GM19452 (cell line): ENCODE measurements at regions not wholly inside any gene's neighbourhood (a gene's known extent, or its start where the extent isn't known, plus 50 kb on each side); places are given as distances from the start of the nearest gene placed in this dataset.

Experiments used
- ATAC-seq: cut with Tn5 transposase; IDR thresholded peaks from one replicate; pipeline ENCODE4 v1.9.1; 2021; ENCODE audit not compliant: unreplicated experiment

DNA sequence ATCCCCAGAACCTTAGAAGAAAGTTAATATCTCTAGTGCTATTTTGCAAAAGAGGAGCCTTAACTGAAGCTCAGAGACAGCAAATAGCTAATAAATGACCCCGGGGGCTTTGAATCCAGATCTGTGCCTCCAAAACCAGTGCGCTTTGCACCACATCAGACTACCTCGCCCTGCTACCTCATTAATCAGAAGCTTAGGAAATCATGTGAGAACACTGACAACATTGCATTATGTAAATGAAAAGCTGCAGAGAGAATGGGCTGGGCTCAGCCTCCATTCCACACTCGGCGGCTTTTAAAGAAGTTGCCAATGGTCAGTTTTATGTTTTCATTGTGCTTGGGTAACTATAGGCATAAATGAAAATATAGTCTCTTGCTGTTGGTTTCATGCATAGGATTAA lies 54.0 kb upstream of the STMND1 start:
- no peak for ATAC-seq

DNA sequence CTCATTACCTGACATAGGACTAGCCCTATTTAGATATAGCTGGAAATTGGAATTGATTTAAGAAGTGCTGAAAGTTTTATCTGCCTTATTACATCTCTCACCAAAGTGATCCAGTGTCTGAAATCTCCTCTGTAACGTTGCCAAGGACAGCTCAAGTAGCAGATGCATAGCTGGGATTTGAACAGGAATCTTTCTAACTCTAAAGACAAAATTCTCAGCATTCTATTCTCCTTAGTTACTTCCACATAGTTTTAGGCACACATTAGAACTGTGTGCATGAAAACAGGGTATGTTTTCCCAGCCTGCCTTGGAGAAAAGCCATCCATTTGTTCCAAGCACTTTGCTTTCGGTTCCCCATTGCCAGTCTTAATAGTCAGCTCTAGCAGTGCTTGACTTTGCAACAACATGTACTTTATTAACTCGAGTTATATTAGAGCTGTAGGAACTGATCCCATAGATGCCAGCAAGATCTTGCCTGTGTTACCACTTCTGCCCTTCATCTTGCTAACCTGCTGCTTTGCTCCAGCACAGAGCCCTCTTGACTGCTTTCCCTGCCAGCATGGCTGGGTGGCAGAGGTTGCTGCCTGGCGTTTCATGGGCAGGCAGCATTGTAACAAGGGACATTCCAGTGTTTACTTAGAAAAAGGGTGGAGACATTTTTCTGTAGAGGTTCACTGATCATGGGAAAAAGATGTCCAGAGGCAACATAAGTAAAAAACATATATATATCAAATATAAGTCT lies 56.1 kb upstream of the STMND1 start:
- ATAC-seq = no peak

DNA sequence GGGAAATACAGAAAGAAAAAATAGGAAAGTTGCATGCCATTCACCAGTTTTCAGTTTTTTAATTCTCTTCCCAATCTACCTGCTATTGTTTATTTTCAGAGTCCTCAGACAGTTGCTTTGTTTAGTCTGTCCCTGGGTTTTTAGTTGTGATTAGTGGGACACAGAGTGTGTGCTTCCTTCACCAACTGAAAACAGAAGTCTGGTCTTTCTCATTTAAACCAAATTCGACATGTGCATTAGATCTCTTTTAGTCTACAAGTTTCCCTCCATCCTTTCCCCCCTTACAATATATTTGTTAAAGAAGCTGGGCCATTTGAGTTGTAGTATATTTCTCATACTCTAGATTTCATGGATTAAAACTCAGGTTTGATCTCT lies 58.7 kb upstream of the STMND1 start:
- no peak for ATAC-seq

DNA sequence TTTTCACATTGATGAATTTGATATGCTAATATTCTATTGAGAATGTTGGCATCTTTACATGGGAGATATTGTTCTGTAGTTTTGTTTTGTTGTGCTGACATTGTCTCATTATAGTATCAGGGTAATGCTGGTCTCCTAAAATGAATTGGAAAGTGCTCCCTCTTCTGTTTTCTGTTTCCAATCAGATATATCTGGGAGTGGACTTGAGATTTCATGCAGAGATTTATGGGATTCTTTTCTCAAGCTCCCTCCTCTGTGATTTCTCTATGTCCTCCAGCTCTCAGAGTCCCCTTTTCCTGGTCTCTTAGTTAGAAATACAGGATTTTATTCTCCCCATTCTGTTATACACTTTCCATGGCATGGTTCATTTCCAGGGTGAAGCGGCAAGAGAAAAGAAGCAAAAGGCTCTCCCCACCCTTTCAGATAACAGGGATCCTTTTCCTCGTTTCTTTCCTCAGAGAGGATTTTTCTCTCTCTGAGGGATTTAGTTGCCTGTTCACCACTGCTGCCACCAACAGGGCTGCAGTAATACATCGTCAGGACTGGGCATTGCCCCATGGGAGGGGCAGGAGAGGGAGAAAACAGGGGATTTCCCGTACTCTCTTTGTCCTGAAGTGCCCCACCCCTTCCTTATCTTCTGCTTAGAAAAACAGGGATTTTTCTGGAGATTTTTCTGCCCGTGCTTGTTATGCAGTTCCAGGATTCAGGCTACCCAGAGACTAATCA lies 59.3 kb upstream of the STMND1 start:
- ATAC-seq = no peak

DNA sequence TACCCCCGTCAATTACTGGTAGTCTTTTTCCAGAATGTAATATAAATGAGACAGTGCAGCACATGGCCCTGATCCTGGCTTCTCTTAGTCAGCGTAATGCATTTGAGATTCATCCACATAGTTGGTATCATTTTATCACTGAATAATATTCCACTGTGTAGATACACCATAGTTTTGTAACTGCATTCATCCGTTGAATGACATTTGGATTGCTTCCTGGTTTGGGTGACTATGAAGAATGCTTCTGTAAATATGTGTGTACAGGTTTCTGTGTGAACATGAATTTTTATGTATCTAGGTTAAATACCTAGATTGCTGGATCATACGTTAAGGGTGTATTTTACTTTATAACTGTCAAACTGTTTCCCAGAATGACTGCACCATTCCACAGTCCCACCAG lies 62.6 kb upstream of the STMND1 start:
- ATAC-seq = no peak

DNA sequence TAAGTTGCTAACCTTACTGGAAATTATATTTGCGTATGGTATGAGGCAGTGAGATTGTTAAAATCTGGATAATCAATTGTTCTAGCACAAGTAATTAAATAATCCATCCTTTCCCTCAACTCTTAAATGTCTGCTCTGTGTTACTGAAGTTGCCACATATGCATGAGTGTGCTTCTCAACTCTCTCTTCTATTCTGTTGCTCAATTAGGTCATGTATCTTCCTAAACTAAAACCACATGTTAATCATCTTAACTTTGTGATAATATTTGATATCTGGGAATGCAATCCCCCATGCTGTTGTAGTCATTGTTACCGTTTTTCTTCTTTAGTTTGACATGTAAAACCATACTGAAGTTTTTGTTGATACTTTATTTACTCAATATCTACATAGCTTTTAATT lies 63.5 kb upstream of the STMND1 start:
- no peak for ATAC-seq

DNA sequence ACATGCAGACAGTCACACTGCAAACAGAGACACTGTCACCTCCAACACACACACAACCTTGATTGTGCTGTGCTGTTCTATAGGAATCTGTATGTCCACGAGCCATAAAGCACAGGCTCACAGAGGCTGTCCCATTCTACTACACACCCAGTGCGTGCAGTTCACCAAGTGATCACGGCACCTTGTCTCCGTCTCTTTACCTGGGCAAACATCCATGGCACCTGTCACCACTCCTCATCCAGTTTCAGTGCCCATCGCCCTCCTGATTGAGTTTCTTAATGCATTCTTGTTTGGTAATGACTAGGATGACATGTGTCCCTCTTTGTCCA lies 65.8 kb upstream of the STMND1 start:
- ATAC-seq = no peak

DNA sequence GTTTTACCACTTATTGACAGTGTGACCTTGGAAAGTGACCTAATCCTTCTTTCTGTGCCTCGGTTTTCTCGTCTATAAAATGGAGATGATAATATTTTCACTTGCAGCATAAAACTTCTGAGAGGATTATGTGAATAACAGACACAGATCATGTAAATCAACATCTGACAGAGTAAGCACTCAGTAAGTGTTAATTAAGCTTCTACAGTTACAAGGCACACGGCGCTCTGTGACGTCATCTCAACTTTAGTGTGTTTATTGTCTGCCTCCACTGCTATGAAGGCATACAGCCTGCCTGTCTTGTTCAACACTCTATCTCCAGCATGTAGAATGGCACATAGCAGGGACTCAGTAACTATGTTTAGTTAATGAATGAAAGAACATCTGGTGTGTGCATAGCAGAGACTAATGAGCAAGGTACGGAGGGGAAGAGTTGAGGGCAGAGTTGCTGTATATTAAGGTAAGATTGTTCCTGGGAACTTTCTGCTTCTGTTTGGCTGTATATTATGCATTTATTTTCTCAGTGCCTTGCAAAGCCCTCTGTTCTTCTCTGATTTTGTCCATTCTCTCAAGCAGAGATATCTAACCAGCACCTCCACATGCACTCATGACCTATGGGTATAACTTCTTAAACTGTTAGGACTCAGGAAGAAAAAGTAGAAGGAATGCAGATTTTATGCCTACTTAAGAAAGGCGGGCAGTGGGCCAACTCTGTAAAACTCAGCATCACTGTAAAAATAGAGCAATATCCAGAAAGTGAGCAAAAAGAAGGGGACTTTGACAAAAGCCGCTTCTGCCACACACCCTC lies 66.4 kb upstream of the STMND1 start:
- ATAC-seq = no peak

DNA sequence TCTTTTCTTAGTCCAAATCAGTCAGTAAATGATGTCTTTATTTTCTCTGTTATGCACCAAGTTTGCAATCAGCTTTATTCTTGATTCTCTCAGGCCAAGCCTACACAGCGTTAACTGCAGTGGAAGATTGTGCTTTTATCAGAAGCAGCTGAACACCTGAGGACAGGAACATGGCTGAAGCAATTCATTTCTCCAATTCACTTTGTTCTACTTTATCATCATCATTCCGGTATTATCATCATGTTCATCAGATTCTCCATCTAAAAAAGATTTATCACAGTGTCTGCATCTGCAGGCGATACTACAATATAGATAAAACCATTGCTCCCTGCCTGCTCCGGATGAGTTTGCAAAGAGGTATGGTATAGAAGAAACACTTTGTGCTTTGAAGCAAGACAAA lies 68.1 kb upstream of the STMND1 start:
- ATAC-seq = no peak

DNA sequence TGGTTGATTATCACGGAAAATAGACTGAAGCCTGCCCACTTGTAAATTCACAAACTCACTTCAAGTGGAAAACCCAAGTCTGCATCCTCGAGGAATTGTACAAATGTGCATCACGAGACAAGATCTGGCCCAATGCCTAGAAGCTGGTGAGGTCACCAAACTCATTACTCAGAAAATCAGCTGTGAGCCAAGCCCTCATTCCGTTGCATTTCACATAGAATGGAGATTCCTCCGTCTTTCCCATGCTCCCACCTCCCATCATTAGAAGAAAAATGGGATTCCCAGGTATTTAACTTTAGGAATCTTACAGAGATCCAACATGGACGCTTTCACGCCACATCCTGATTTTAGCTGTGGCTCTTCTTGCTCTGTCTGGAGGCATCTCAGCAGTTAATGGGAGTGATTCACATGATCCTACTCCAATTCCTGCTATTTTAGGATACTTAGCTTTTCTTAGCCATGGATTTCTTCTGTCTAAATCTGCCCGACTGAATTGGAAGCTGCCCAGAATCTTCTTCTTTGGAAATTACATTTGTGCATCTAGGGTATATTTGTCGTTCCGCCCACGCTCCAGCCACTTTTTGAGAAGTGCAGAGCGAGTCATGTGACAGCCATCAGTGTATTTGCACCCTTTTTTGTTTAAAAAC lies 68.7 kb upstream of the STMND1 start:
- ATAC-seq = no peak

DNA sequence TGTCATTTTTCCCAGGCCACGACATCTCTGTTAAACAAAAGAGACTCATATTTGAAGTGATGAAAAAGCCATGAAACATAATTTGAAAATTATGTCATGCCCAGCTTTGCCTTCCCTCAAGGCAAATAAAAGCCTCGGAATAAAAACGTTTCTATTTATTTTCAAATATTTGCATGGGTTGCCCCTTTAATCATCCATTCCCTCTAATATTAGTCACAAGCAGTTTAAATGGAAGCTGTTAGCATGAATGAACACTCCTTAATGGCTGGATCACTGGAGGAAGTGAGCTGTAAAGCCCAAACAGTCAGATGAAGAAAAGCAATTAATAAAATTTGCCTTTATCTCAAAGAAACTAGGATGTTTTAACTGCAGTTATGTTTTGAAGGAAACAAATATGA lies 69.3 kb upstream of the STMND1 start:
- ATAC-seq = no peak

DNA sequence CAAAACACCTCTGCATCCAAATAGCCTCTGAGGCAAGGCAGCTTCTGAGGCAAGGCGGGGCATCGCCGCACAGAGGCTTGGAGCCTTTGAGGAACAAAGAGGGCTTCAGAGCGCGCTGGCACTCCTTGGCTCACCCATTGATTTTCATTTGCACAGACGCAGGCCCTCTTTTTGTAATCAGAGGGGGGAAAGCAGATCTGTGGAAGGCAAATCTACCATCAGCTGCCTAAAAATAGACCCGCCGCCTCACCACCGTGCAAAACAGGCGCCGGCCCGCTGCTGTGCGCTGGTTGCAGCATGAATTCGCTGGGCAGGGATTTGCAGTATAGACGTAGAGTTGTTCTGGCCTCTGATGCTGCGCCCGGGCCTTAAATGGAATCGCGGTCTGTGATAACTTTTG lies 69.9 kb upstream of the STMND1 start:
- ATAC-seq = no peak

DNA sequence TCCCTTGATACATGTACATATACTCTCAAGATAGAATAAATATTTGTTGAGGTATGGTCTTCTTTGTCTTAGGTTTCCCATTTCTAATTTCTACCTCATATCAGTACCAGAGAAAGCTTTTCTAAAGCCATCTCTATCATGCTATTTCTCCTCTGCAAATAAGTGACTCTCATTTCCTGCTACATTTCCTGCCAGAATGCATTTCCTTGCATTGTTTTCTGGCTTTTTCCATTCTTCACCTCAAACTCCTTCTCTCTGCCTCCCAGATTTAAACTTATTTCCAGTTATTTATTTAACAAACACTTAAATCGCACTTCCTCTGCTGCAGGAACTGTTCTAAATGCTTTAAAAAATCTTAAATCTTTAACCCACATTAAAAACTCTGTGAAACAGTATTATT lies 74.4 kb upstream of the STMND1 start:
- ATAC-seq = no peak

DNA sequence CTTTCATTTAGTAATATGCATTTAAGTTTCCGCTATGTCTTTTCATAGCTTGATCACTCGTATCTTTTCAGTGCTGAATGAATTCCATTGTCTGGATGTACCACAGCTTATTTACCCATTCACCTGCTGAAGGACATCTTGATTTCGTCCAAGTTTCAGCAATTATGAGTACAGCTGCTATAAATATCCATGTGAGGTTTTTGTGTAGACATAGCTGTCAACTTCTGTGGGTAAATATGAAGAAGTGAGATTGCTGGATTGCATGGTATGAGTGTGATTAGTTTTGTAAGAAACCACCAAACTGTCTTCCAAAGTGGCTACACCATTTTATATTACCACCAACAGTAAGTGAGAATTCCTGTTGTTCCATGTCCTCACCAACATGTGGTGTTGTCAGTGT lies 79.2 kb upstream of the STMND1 start:
- ATAC-seq = peak; percentile 66

DNA sequence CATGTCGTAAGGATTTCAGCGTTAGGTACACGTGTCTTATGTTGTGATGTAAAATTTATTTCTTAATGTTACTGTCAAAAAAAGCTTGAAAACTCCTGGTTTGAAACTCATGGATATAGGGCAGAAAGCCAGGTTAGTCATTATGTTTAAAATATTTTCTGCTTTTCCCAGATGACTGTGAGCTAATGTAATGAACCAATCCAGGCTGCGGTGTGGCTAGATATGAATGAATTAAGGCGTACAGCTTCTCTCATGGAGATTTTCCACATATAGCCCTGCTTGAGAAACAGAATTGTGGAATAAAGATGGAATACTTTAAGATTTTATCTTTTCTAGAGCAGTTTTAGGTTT lies 80.3 kb upstream of the STMND1 start:
- no peak for ATAC-seq

DNA sequence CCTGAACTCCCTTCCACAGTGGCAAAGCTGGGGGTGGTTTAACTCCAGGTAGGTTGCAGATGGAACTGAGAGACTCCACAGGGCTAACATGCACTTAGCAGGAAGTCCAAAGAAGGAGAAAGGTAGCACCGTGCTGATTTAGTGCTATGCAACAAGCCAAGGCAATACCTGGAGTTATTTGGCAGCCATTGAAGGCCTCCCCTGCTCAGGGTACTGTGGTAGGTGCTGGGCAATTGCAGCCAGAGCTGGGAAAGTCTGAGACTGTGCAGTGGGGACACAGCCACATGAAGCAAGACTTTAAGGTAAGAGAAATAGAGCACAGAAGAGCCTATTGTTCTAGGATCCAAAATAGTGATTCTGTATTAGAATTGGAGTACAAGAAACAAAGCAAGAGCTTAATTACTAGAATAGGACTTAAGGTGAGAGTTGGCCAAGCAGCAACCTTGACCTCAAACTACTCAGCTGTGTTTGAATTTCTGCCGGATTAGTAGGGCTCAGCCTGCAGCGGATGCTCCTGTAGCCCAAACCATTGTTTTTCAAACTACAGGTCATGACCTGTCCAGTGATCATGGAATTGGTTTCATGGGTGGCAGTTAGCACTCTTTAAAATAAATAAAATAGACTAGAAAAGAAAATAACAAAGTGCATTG lies 80.8 kb upstream of the STMND1 start:
- no peak for ATAC-seq

DNA sequence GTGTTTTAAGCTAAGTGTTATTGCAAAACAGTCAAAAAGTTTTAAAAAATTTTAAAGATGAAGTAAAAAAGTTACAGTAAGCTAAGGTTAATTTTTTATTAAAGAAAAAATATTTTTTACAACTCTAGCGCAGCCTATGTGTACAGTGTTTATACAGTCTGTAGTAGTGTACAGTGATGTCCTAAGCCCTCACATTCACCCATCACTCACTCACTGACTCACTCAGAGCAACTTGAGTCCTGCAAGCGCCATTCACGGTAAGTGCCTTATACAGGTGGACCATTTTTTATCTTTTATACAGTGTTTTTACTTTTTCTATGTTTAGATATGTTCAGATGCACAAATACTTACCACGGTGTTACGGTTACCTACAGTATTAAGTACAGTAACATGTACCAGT lies 83.4 kb upstream of the STMND1 start:
- no peak for ATAC-seq

DNA sequence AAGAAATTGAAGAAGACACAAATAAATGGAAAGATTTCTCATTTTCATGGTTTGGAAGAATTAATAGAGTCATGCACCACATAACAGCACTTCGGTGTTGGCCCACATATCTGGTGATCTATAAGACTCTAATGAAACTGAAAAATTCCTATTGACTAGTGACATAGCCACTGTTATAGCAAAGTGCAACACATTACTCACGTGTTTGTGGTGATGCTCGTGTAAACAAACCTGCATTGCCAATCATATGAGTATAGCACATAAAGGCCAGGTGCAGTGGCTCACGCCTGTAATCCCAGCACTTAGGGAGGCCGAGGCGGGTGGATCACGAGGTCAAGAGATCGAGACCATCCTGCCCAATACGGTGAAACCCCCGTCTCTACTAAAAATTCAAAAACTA lies 84.4 kb upstream of the STMND1 start:
- ATAC-seq = no peak

DNA sequence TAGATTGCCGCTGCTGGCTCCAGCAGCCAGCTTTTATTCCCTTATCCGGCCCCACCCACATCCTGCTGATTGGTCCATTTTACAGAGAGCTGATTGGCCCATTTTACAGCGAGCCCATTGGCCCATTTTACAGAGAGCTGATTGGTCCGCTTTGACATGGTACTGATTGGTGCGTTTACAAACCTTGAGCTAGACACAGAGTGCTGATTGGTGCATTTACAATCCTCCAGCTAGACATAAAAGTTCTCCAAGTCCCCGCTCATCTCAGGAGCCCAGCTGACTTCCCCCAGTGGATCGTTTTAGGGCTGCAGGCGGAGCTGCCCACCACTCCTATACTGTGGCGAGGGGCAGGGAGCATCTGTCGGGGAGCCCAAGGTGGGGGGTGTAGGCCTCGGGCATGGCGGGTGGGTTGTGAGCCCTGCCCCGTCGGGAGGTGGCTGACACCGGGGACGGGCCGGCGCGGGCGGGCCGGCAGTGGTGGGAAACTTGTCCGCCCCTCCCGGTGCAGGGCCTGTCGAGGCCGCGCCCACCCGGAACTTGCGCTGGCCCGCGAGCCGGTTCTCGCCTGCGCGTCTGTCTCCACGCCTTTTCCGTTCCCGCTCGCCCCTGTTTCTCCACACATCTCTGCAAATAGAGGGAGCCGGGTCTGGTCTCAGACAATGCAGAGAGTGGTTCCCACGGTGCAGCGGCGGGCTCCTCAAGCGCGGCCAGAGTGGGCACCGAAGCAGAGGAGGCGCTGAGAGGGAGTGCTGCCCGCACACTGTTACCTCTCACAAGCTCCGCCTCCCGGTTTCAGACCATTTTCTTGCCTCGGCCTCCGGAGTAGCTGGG lies 86.1 kb upstream of the STMND1 start:
- peak; percentile 20 for ATAC-seq

DNA sequence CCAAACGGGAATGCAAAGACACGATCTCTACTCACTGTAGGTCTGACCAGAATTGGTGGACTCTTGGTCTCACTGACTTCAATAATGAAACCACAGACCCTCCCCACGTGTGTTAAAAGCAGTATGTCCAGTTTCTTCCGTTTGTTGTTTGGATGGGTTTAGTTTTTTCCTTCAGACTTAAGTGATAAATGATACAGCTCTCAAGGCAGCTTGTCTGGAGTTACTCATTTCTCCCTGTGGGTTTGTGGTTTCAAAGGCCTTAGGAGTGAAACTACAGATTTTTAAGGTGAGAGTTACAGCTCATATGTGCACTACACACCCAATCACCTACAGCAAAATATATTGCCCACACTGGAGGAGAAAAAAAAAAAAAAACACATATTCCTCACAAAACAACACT lies 86.7 kb upstream of the STMND1 start:
- peak; percentile 99 for ATAC-seq
